GM18498 (cell line): ENCODE measurements at regions not wholly inside any gene's neighbourhood (a gene's known extent, or its start where the extent isn't known, plus 50 kb on each side); places are given as distances from the start of the nearest gene placed in this dataset.

Experiments
- ATAC-seq: cut with Tn5 transposase; IDR thresholded peaks from one replicate; pipeline ENCODE4 v1.9.1; 2021; ENCODE audit warnings: mild to moderate bottlenecking, moderate library complexity; ENCODE audit not compliant: unreplicated experiment

DNA sequence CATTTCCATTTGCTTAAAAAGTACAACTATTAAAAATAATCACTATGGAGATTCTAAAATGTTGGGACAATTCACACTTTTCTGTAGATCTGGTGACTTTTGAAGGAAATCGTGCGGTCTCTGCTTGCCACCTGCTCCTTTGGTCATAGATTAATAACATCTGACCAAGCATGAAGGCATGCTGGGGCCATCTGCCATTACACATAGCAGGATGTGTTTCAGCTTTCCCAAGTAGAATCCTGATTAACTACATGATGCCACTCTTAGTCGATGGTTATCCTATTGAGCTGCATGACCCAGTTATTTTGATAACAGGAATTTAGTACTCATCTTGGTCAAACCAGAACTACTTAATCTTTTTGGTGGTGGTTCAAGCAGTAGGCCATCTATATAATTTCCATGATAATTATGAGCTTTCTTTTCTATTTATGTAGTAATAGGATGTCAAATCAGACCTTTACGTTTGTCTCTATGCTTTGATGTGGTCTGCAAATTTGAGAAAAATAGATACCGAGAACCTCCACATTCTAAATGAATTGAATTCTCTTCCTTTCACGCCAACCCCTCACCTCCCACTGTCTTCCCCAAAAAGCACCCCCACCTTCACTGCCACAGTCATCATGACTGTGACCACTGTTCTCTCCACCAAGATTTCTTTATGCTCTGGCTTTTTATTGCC, 158.1 kb downstream of the DIPK2A start:
- no peak for ATAC-seq

GRCh38 chr3:144141074-144141473, 169.5 kb downstream of the DIPK2A start:
- ATAC-seq = no peak

DNA sequence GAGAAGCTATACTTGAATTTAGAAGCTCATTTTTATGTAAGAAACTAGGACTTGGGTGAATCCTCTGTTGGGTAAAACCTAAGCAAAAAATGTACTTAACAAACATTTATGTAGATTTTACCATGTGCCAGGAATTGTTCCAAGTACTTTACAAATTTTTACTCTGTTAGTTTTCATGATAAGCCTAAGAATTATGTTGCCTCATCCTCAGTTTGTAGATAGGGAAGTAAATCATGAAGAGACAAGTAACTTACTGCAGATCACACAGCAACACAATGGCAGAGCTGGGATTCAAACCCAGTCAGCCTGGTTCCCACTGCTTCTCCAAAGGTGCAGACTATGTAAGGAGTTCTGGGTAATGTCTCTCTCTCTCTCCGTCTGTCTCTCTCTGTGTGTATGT, 169.9 kb downstream of the DIPK2A start:
- no peak for ATAC-seq

GRCh38 chr3:144142151-144142840, 170.7 kb downstream of the DIPK2A start:
- no peak for ATAC-seq

DNA sequence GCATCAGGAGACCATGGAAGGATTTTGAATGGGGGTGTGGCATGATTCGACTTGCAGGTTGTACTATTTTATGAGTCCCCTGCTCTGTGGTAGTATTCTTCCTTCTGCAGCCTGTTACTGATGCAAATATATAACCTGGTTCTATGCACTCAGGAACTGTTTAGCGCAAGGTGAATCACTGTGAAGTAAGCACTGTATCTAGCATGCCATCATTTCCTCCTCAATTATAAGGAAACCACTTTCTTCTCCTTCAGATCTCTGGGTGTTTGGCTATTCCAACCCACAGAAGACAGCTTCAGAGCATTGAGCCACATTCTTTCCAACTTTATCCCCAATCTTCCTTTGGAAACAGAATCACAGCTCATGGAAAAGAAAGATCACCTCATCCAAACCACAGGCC, 176.7 kb downstream of the DIPK2A start:
- ATAC-seq = no peak

DNA sequence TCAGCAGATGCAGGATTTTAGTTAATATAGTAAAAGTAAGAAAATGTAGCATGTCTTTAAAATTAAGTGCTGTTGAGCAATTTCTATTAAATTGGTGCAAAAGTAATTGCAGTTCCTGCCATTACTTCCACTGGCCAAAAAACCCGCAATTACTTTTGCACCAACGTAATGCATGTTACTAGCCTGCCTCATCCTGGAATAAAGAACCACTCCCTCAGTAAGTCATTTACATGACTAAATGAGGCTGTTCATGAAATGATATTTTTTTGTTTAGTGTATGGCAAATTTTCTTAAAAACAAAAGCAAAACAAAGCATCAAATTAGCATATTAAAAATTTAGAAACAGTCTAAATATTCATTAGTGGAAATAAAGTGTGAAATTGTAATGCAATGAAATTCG, 180.4 kb downstream of the DIPK2A start:
- ATAC-seq = no peak

GRCh38 chr3:144160627-144161026, 189.0 kb downstream of the DIPK2A start:
- no peak for ATAC-seq

- ATAC-seq = no peak
Observed at GRCh38 chr3:144162042-144162441, 190.4 kb downstream of the DIPK2A start.

GRCh38 chr3:144164352-144164751, 192.7 kb downstream of the DIPK2A start:
- no peak for ATAC-seq

DNA sequence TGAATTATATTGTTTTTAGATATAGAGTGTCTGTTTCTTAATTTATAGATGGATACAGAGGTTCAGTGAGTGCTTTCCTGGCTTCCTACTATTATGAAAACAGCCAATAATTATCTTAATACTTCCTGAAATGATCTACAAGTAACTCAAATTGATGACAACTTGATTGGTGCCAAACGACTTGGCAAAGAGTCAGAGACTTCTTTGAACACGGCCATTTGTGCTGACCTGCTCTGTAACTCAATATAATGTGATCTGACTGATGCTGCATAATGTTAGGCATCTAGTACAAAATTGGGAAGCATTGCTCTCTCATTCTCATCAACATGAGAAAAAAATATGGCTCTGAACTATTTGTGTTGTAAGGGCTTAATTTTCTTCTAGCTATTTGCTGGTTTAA, 193.9 kb downstream of the DIPK2A start:
- ATAC-seq = no peak

- no peak for ATAC-seq
Observed at GRCh38 chr3:144167634-144168033, 196.0 kb downstream of the DIPK2A start.

- no peak for ATAC-seq
Observed at GRCh38 chr3:144173491-144173890, 201.9 kb downstream of the DIPK2A start.

GRCh38 chr3:144175644-144176425, 204.2 kb downstream of the DIPK2A start:
- no peak for ATAC-seq

DNA sequence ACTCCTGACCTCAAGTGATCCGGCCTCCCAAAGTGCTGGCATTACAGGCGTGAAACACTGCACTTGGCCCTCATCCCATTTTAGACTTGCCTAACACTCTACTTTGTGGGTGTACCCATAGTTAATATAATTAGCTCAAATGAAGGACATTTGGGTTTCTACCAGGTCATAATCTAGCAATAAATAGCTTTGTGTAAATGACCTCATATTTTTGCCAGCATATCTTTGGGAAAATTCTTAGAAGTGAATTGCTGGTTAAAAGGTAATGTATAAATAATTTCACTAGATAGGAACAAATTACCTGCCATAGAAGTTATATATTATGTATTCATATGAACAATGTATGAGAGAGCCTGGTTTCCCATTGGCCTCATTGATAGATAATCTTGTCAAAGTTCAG, 206.0 kb downstream of the DIPK2A start:
- ATAC-seq = no peak

- no peak for ATAC-seq
Observed at GRCh38 chr3:144178607-144179006, 207.0 kb downstream of the DIPK2A start.

DNA sequence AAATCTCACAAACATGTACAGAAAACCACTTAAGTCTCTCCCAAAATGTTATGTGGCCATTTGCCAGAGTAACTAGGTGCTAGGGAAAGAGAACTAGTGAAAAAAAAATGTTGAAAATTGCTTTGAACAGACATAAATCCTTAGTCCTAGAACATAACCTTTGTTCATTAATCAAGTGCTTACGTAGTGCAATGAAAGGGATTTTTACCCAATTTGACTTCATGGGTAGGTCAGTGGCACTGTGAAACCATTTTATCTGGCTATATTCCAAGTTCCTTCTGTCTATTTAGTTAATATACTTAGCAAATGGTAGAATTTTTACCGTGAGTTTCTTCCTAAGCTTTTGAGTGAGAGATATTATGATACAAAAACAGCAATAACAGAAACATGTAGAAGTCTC, 209.4 kb downstream of the DIPK2A start:
- ATAC-seq = no peak

GRCh38 chr3:144182501-144182900, 210.9 kb downstream of the DIPK2A start:
- no peak for ATAC-seq

- ATAC-seq = no peak
Observed at GRCh38 chr3:144185276-144185675, 213.7 kb downstream of the DIPK2A start.

GRCh38 chr3:144187531-144188210, 216.0 kb downstream of the DIPK2A start:
- ATAC-seq = no peak

- ATAC-seq = no peak
Observed at GRCh38 chr3:144189044-144189443, 217.4 kb downstream of the DIPK2A start.

- ATAC-seq = no peak
Observed at GRCh38 chr3:144197116-144197515, 225.5 kb downstream of the DIPK2A start.
